SK-N-SH (cell line): ENCODE measurements at regions not wholly inside any gene's neighbourhood (a gene's known extent, or its start where the extent isn't known, plus 50 kb on each side); places are given as distances from the start of the nearest gene placed in this dataset.

ENCODE experiments used
- CTCF ChIA-PET: fragments of 300-600, 350-600 bp; formaldehyde crosslinking; extraction: SDS; loops from one replicate; lab custom pipeline; 2021; lab: Yijun Ruan, JAX
- POLR2A ChIA-PET: fragments of 350-600 bp; sonication (Branson Sonifier 250); formaldehyde crosslinking; extraction: SDS; loops from one replicate; lab custom pipeline; 2020; ENCODE audit warnings: antibody characterized with exemption, inconsistent platforms; lab: Yijun Ruan, JAX
- DNase-seq: peaks from one replicate; pipeline ENCODE4 v3.0.0; 2012
- H2AFZ ChIP-seq: fragments of 200-600 bp; sonication (generic); 2 replicates; pipeline ENCODE4 v1.8.1; 2016; ENCODE audit warnings: antibody characterized with exemption, mild to moderate bottlenecking, low read depth
- H3F3A ChIP-seq: fragments of 200-600 bp; sonication (generic); replicated peaks from 2 replicates; pipeline ENCODE3; 2016; ENCODE audit warnings: antibody characterized with exemption, mild to moderate bottlenecking; ENCODE audit not compliant: insufficient read depth
- H3K27ac ChIP-seq, 2 experiments: fragments of 200-500 bp in 1 of 2; fragments of 200-600 bp in 1 of 2; sonication (Bioruptor generic) in 1 of 2; sonication (generic), shearing (Covaris generic) in 1 of 2; 2 replicates each; pipeline versions ENCODE4 v1.5.1 to v1.6.1; 2014 to 2016; ENCODE audit warnings: low read depth in 2 of 2, inconsistent platforms in 1 of 2, low read length in 1 of 2, mild to moderate bottlenecking in 1 of 2, mixed read lengths in 1 of 2
- H3K27me3 ChIP-seq: fragments of 200-600 bp; sonication (generic), shearing (Covaris generic); 2 replicates; pipeline ENCODE4 v1.6.1; 2016; ENCODE audit warnings: mixed run types; ENCODE audit not compliant: insufficient read depth
- H3K36me3 ChIP-seq, 2 experiments: fragments of 200-500 bp in 1 of 2; fragments of 200-600 bp in 1 of 2; sonication (Bioruptor generic) in 1 of 2; sonication (generic) in 1 of 2; replicated peaks in 1 of 2; 2 replicates each; pipeline versions ENCODE3 to v1.5.1; 2014 to 2016; ENCODE audit warnings: low read length in 1 of 2, mild to moderate bottlenecking in 1 of 2; ENCODE audit not compliant: insufficient read depth in 2 of 2, control insufficient read depth in 1 of 2
- H3K4me1 ChIP-seq, 2 experiments: fragments of 200-500 bp in 1 of 2; fragments of 200-600 bp in 1 of 2; sonication (Bioruptor generic) in 1 of 2; sonication (generic), shearing (Covaris generic) in 1 of 2; 2 replicates each; pipeline versions ENCODE4 v1.5.1 to v1.6.1; 2014 to 2016; ENCODE audit warnings: low read depth in 1 of 2, low read length in 1 of 2, mixed run types in 1 of 2; ENCODE audit not compliant: insufficient read depth in 2 of 2, control insufficient read depth in 1 of 2
- H3K4me2 ChIP-seq: fragments of 200-600 bp; sonication (generic), shearing (Covaris generic); 2 replicates; pipeline ENCODE4 v1.6.1; 2017; ENCODE audit warnings: mixed run types
- H3K4me3 ChIP-seq, 2 experiments: fragments of 200-500 bp in 1 of 2; fragments of 200-600 bp in 1 of 2; sonication (Bioruptor generic) in 1 of 2; sonication (generic), shearing (Covaris generic) in 1 of 2; 2 replicates each; pipeline versions ENCODE4 v1.5.1 to v1.8.1; 2014 to 2016; ENCODE audit warnings: low read depth in 2 of 2, inconsistent platforms in 1 of 2, low read length in 1 of 2, mild to moderate bottlenecking in 1 of 2, mixed read lengths in 1 of 2, moderate library complexity in 1 of 2
- H3K79me2 ChIP-seq: fragments of 200-600 bp; sonication (generic); 2 replicates; pipeline ENCODE4 v1.8.1; 2017; ENCODE audit warnings: mild to moderate bottlenecking; ENCODE audit not compliant: insufficient read depth
- H3K9ac ChIP-seq: fragments of 200-600 bp; sonication (generic); 2 replicates; pipeline ENCODE4 v1.6.1; 2017; ENCODE audit warnings: mixed run types
- H3K9me2 ChIP-seq: fragments of 200-600 bp; sonication (generic); 2 replicates; pipeline ENCODE4 v1.6.1; 2017; ENCODE audit warnings: mixed run types
- H3K9me3 ChIP-seq: fragments of 200-600 bp; sonication (generic); 2 replicates; pipeline ENCODE4 v1.6.1; 2017; ENCODE audit warnings: mixed run types, mild to moderate bottlenecking, moderate library complexity
- H4K20me1 ChIP-seq: fragments of 200-600 bp; sonication (generic); 2 replicates; pipeline ENCODE4 v1.6.1; 2017; ENCODE audit warnings: mild to moderate bottlenecking, mixed run types; ENCODE audit not compliant: insufficient read depth
- CHD2 ChIP-seq: fragments of 150-350 bp; IDR thresholded peaks from 2 replicates; pipeline ENCODE4 v1.6.1; 2018; ENCODE audit warnings: low read length; ENCODE audit not compliant: partially characterized antibody
- CTCF ChIP-seq: fragments of 200-600 bp; sonication (generic); IDR thresholded peaks from 2 replicates; pipeline ENCODE4 v1.6.1; 2017; ENCODE audit warnings: antibody characterized with exemption, mild to moderate bottlenecking, moderate library complexity
- FOSL2 ChIP-seq: IDR thresholded peaks from 2 replicates; pipeline ENCODE4 v1.4.0; 2012; ENCODE audit warnings: low read depth, mild to moderate bottlenecking, moderate library complexity, borderline replicate concordance
- GABPA ChIP-seq: IDR thresholded peaks from 2 replicates; pipeline ENCODE4 v1.4.0; 2012; ENCODE audit warnings: low read depth, mild to moderate bottlenecking
- POLR2AphosphoS5 ChIP-seq: IDR thresholded peaks from 2 replicates; pipeline ENCODE4 v1.6.1; 2012; ENCODE audit warnings: low read depth, low read length
- RAD21 ChIP-seq: IDR thresholded peaks from 2 replicates; pipeline ENCODE4 v1.6.1; 2012; ENCODE audit warnings: mild to moderate bottlenecking, low read length
- RCOR1 ChIP-seq: fragments of 150-350 bp; IDR thresholded peaks from 2 replicates; pipeline ENCODE4 v1.6.1; 2017; ENCODE audit warnings: antibody characterized with exemption, low read length
- SIN3A ChIP-seq: IDR thresholded peaks from 2 replicates; pipeline ENCODE4 v1.6.1; 2012; ENCODE audit warnings: low read depth, mild to moderate bottlenecking, low read length, moderate library complexity, borderline replicate concordance
- SMC3 ChIP-seq: IDR thresholded peaks from 2 replicates; pipeline ENCODE4 v1.6.1; 2012; ENCODE audit warnings: low read depth, low read length, improper control_type of control experiment
- TCF12 ChIP-seq: IDR thresholded peaks from 2 replicates; pipeline ENCODE4 v1.4.0; 2012
- TEAD4 ChIP-seq: IDR thresholded peaks from 2 replicates; pipeline ENCODE4 v1.4.0; 2012; ENCODE audit warnings: mild to moderate bottlenecking, borderline replicate concordance; ENCODE audit not compliant: insufficient read depth
- WGBS: methylation state at CpG from one replicate; pipeline ENCODE4 v1.1.6; 2017; ENCODE audit warnings: low lambda C conversion rate; 5-methylcytosine and 5-hydroxymethylcytosine counted together

GRCh38 chr6:2517855-2518473, 232.8 kb downstream of the MYLK4 start:
- Histone ChIP-seq H3K27ac (no peak overlapping the region), H3K4me3 (no peak overlapping the region), H2AFZ (no peak overlapping the region), H3K79me2 (no peaks in the 10 kb centered on the region), H3F3A (no peaks in the 10 kb centered on the region), H3K9ac (no peak overlapping the region), H3K4me1 (no peaks in the 10 kb centered on the region), H3K9me2 (no peaks in the 10 kb centered on the region), H3K27me3 (peaks cover 34% of the 10 kb centered on the region; the same call in 1 of the 2 replicates), H3K36me3 (no peaks in the 10 kb centered on the region), H3K9me3 (no peaks in the 10 kb centered on the region; the same call in 1 of the 2 replicates), H4K20me1 (no peaks in the 10 kb centered on the region), H3K4me2 (no peak overlapping the region)
- no peak for DNase-seq
- WGBS = 9% methylated on average over 7 of the region's 7 CpGs
- ChIA-PET POLR2A (no interaction called here), CTCF (interaction anchor here (0.7 kb wide), 1 partner anchor 14 kb away, joined by 3 read pairs; no protein-coding TSS in a partner anchor)
- TF ChIP-seq GABPA = no peak
- no peak for TF ChIP-seq POLR2AphosphoS5
- no peak for TF ChIP-seq RCOR1
- no peak for TF ChIP-seq TCF12
- no peak for TF ChIP-seq TEAD4
- TF ChIP-seq CHD2 = no peak
- no peak for TF ChIP-seq RAD21
- no peak for TF ChIP-seq FOSL2
- TF ChIP-seq CTCF = no peak

- 26% methylated on average over 3 of the region's 3 CpGs for WGBS
- H3F3A ChIP-seq = no peaks in the 10 kb centered on the region
- no peaks in the 10 kb centered on the region for H3K79me2 ChIP-seq
- H3K4me3 ChIP-seq = no peak overlapping the region
- H3K27me3 ChIP-seq = peaks cover 39% of the 10 kb centered on the region; the same call in 1 of the 2 replicates
- H3K9ac ChIP-seq = no peak overlapping the region
- DNase-seq = no peak
- H3K9me2 ChIP-seq = no peaks in the 10 kb centered on the region
- no peak overlapping the region for H2AFZ ChIP-seq
- H3K4me1 ChIP-seq = no peaks in the 10 kb centered on the region
- H3K4me2 ChIP-seq = no peak overlapping the region
- TF ChIP-seq CTCF (no peak), CHD2 (no peak), SMC3 (no peak), SIN3A (no peak), TEAD4 (no peak)
- no peak overlapping the region for H3K27ac ChIP-seq
- no peaks in the 10 kb centered on the region for H4K20me1 ChIP-seq
- ChIA-PET CTCF (no interaction called here), POLR2A (no interaction called here)
- no peaks in the 10 kb centered on the region; the same call in 1 of the 2 replicates for H3K9me3 ChIP-seq
- no peaks in the 10 kb centered on the region for H3K36me3 ChIP-seq
These were observed 233.3 kb downstream of the MYLK4 start for GRCh38 chr6:2517401-2517800.
